NOMO-1 (cell line): ENCODE measurements at regions not wholly inside any gene's neighbourhood (a gene's known extent, or its start where the extent isn't known, plus 50 kb on each side); places are given as distances from the start of the nearest gene placed in this dataset.

Source experiments
- DNase-seq, 2 experiments: peaks; one replicate each; lab custom pipeline; 2025; ENCODE audit not compliant: unreplicated experiment in 2 of 2; lab: John Stamatoyannopoulos, UW

DNA sequence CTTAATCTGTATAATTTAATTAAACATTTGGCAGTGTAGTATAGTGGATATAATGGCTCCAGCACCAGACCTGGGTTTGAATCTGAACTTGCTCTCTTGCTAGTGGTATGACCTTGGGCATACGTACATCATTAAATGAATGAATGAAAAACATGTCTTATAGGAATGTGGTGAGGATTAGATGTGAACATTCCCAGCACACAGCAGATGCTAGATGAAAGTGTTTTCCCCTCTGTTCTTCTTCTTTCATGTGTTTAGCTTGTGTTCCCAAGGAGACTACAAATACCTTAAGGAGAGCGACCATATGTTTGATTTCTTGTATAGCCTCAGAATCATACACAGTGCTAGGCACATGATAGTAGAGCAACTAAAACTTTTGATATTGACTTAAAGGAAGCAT is 56.5 kb downstream of the CT47B1 start:
- DNase-seq: no peak

DNA sequence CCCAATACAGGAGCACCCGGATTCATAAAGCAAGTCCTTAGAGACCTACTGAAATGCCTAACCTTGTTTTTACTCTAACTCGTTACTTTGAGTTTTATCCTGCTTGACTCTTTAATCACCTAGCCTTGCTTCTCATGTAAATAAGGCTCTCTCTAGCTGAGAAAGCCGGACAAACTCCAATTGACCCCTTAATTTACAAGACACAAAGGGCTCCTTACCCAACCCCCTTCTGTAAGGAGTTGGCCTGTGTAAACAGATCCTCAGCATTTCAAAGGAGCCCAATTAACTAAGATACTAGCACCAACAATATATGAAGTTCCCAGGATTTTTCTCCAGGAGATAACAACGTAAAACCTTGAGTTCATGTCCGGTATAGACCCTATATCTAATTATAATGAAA is 61.7 kb downstream of the CT47B1 start:
- DNase-seq: no peak

DNA sequence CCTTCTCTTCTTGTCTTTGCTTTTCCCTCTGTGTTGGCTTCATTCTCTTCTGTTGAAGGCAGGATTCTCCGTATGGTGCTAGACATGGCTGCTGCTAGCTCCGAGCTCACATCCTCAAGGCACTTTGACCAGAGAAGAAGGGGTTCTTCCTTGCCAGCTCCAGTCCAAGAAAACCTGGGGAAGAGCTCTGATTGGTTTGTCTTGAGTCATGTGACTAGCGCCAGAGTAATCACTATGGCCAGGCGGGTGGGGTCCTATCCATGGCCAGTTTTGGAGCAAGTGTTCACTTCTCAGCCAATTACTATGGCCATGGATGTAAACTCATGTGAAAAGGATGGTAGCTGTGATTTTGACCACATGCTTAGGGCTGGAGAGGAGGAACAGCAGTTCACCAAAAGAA is 74.2 kb downstream of the CT47B1 start:
- DNase-seq: no peak

DNA sequence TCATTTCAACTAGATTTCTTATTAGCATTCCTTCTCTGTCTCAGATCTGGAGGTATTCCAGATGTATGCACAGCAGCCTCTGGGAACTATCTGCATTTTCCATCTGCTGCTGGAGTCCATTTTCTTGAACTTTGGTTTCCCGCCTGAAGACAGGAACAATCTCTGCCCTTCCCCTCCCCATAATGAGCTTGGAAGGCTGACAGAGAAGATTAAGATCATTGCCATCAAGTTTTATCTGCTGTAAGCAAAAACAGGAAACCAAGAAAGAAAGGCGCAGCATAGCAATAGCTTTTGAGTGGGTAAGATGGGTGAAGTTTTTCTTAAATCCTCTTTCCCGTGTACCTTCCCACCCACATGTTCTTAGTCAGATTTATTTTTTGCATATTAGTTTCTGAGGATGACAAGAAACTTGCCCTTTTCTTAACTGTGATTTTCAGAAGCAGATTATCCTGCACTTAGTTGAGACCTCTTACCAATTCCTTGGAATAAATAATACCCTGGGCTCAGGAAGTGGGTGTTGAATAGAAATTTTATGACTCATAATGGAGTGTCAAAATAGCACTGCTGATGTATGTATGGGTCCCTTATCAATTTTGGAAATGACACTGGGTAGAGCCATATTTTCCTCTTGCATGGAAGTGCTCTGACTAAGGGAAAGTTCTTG is 78.3 kb downstream of the CT47B1 start:
- no peak for DNase-seq

DNA sequence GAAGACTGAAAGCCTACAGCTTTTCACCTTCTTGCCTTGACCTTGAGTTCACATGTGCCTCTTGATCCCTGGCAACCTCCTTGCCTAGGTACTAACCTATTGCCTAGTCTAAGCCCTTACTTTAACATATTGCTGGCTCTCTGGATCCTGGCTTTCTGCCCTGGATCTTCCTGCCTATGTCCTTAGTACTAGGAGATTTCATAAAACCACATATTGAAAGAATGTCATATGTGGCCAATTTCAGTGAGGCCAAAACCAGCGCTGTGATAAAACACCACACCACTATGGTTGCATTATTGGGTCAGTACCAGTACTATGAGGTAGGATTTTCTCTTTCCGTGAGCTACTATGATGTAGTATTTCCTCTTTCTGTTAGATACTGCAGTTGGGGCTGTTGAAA is 80.4 kb downstream of the CT47B1 start:
- DNase-seq: no peak

DNA sequence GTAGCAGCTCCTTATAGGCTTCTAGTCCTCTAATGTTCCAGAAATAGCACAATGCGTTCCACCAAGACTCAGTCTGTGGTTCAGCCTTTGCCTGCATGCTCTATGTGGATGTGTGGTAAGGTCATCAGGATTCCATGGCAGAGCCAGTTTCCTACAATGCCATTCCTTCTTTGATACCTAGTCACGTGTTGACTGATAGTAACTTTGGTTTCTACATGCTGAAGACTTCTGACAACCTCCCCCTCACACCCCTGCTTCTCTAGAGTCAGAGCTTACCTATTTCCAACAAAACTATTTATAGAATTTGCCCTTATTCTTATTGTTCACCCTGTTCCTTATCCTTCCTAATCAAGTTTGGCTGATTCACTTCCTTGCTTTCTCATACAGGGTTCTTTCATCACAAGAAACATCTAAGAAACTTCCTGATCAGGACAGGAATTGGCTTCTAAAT is 81.1 kb downstream of the CT47B1 start:
- DNase-seq: no peak

DNA sequence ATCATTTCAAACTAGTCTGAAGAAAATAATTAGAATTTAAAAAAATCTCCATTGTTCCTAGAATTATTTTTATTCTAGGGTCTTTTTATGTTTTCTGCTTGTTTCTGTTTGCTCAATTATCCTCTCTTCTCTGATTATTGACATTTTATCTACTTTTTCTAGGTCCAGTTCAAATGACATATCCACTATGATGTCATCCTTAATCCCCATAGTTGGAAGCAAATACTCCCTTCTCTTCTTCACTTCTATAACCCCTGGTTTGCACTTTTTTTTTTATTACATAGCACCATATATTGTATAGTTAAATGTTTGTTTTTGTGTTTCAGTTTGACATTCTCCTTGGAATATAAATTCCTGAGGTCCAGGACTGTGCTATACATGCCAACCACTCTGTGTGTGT is 82.6 kb downstream of the CT47B1 start:
- no peak for DNase-seq

DNA sequence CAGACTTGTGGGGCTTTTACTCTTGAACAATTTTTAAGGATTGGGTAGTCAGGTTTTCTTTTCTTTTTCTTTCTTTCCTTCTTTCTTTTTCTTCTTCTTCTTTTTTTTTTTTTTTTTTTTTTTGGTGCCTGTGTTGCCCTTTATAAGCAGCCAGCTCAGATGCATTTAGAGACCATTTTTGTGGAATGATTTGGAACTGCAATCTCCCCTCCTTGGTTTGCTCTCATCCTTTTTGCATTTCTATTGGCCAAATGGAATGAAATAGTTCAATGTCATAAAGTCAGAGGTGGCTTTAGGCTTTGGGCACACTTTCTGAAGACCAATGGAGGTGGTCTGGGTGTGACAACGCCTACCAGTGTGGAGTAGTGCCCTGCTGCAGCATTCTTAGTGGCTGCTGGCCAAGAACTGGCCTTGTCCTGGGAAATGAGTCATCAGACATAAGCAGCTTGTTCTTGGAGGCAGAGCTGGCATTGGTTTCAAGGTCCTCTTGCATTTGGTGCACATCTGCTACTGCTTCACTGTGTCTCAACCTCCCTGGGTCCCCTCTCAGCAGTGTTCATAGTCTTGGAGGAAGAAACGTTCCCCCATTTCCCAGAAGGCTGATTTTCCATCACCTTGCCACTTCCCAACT is 84.5 kb downstream of the CT47B1 start:
- DNase-seq: no peak

DNA sequence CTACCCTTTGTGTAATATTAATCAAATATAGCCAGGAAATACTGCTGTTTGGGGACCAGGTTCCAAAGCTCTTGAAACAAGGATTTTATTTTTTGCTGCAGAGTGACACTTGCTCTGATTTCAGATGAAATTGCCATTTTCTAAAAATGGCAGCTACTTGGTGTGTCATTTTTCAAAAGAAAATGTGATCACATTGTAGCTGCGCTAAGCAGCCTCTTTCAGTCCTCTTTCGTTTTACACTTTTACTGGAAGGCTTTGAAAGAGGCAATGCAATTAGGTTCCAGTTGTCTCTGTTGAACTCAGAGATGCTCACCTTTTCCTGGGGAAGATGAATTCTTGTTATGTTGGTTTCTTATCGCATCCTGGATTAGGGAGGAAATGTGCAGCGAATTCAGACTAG is 85.1 kb downstream of the CT47B1 start:
- no peak for DNase-seq

DNA sequence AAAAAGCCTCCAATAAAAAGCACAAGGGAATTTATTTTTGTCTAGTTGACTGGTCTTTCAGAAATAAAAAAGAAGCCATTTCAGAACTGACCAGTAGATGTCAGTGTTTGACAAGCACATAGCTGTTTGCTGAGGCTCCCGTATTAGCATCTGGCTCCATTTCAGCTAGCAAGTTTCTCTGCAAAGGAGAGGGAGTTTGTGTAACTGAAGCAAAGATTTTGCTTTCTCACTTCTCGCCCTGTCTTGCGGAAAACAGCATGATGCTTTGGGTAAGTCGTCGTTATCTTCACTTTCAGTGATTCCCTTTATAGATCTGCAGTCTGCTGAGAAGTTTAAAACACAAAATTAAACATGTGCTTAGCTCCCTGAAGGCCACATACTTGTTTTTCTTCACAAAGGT is 85.5 kb downstream of the CT47B1 start:
- peak; percentile 43 to 65 for DNase-seq

DNA sequence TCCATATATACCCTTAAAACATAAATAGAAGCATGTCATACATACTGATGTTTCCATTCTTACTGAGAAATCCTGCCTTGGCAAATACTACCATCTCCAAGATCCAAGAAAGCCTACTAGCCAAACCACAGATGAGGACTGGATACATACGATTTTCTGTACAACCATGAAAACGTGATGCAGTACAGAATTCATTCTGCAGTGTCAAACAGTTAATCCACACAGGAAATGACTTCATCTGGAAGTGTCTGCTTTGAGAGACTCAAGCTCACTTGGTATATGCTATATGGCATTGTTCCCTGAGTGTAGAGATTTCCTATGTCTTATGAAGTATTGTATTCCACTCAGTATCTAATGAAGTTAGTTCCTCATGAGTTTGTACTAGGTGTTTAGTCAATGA is 94.3 kb downstream of the CT47B1 start:
- no peak for DNase-seq

DNA sequence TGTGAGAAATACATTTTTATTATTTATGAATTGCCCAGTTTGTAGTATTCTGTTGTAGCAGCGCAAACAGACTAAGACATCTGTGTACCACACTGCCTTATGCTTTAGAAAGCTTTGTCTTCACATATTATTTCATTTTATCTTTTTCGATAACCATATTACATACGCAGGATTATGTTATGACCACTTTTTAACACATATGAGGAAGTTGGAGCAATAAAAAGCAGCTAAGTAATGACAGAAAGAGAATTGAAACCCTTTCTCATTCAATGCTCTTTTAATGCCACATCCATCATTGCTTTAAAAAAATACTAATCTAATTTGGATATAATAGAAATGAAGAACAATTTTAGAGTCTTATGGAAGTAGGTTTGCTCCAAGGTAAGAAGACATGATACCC is 99.7 kb downstream of the CT47B1 start:
- DNase-seq: peak in 1 of 2 experiments; percentile 7

DNA sequence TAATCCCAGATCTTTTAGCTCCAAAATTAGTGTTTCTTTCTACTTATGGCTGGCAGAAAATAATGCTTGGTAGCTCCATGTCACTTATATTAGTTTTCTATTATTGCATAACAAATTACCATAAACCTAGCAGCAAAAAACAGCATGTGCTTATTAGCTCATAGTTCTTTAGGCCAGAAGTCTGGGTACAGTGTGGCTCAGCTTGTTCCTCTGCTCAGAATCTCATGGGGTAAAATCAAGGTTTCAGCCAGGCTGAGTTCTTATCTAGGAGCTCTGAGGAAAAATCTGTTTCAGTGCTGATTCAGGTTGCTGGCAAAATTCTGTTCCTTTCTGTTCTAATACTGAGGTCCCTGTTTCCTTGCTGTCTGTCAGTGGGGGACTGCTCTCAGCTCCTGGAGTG is 101.1 kb downstream of the CT47B1 start:
- DNase-seq: no peak

DNA sequence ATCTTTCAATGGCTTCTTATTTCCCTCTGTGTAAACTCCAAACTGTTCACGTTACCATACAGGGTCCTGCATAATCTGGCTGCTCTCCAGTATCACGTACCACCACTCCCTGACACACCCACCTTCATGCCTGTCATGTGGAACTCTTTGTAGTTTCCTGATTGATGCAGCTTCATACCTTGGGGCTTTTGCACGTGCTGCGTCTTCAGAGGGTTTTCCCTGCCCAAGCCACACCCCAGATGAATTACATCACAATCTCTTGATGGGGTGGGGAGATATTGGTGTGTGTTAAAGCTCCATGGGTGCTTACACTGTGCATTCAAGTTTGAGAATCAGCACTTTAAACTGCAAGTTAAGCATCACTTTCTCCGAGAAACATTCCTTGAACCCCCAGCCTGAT is 101.9 kb downstream of the CT47B1 start:
- no peak for DNase-seq

DNA sequence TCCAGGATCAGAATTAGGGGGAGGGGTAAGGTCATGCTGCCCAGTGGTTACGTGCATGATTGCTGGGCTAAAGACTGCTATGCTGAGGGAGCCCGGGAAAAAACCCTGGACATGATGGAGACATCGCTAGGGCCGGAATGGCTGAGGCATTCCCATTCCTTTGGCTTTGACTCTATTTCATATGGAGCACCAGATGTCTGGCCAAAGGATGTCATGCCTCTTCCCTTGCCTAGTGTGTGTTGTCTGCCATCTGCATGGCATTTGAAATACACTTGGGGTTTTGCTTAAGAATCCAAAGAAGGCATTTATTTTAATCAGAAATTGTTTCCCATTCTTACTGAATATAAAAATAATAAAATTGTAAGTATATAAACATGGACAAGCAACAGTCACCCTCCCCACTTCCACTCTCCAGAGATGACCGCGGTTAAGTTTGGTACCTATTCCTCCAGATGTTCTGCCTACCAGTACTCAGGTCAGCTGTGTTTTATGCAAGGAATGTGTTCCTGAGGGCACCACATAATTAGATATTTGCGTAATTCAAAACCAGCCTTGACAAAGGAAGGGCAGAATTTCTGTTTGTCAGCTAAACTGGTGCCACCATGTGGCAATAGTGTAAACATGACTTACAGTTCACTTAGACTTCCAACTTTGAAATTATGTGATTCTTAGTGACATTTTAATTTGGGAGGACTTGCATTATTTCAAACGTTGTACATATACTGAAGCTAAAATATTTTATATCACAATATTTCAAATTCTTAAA is 105.9 kb downstream of the CT47B1 start:
- DNase-seq: peak; percentile 19 to 44

DNA sequence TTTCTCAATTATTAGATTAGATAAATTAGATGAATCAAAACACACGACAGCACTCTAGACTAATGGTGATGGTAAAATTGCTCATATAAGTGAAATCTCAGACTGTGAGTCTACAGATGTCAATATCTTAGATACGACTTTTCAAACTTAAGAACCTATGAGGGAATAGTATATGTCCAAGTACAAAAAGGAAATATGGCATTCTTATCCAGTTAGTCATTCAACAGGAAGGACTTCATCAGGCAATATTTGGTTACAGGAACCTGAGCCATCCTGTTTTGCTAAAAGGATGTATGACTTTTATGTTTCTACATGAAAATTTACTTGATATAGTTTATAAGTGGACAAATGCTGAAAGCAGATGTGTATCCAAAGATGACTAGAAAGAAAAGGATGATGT is 107.0 kb downstream of the CT47B1 start:
- DNase-seq: no peak

DNA sequence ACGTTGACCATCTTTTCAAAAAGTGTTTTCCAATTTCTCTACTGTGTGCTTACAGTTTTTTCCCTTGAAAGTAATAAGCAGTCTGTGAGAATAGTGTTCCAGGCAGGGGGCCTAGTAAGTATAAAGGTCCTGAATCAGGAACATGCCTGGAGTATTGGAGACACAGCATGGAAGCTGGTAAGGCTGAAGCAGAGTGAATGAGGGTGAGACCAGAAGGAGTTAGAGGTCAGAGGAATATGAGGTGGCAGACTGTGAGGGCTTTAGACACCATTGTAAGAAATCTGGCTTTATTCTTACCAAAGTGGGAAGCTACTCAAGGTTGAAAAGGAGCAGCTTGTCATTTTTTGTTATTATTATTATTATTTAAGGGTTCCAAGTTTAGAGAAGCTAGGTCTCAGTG is 107.4 kb downstream of the CT47B1 start:
- no peak for DNase-seq

DNA sequence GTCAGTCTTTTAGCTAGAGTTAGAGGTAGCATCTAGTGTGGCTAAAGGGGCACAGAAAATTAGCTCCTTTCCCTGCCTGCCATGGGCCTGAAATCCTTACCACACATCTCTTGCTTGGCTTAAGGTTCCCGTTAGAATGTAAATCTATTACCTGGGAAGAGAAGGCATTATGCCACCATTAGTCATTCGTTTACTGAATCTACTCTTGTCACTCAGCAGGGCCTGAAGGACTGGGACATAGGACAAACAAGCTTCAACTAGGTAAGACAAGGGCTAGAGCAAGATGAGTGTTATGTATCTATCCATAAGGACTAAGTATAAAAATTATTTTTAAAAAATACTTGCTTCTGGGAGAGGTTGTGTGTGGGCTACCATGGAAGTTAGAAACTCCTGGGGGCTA is 112.4 kb downstream of the CT47B1 start:
- DNase-seq: no peak

DNA sequence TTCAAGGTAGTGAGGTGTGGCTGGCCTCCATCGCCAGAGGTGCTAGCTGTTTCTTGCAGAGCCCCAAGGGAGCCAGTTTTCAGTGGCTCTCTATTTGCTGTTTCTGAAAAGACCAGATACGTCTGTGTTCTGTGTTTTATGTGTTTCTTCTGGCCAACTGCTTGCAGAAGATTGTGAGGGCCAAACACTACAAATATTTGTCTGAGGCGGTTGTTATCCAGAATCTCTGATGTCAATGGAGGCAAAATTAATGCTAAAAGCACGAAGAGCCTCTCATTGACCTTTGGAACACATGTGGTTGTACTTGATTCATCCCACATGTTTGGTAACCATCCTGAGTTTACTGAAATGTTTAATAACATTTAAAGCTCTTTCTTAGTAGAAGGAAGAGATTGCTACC is 113.9 kb downstream of the CT47B1 start:
- no peak for DNase-seq

DNA sequence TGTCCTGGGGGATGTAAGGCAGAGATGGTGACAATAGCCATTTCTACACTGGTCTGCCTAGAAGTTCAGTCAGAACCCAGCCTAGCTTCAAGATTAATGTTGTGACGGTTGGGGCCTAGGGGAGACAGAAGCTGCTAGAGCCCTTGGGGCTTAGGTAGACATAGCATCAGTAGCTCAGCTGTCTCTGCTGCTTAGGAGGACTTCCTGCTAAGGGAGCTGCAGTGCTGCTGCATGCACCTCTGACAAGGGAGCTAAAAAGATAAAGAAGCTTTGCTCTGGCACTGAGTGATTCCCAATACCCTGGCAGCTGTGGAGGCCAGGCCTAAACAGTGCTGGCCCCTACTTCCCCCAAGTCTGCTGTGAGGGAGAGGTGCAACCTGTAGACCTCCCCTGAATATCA is 116.0 kb downstream of the CT47B1 start:
- DNase-seq: no peak

DNA sequence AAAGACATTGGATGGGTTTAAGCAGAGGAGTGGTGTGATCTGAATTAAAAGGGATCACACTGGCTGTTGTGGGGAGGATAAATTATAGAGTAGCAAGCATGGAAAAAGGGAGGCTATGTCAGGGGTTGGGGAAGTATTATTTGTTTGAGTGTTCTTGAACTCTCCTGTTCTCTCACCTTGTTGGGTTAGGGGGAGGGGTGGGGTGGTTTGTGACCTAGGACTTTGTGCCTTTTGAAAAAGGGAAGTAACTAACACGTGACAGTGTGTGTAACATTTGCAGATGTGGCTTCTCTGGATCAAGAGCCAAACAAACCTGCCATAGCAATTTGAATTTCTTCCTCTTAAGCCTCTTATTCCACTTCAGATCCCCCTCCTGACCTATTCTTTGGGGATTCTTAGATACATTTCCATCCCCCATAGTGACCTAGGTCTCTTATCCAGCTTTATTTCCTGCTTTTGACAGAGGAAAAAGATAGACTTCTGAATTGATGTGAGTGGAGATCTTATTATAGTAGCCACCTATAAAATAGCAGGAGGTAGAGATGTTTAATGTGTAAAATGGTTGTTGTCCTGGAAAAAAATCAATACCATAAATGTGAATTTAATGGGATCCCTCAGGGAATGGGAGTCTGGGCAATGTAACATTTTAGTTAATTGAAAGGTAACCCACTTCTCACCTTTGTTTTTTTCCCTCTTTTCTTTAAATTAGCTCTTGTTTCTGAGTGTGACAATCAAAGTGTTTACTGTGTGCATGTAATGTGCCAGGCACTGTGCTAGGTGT is 120.4 kb downstream of the CT47B1 start:
- peak; percentile 11 to 61 for DNase-seq
